H9 (cell line): ENCODE measurements at regions not wholly inside any gene's neighbourhood (a gene's known extent, or its start where the extent isn't known, plus 50 kb on each side); places are given as distances from the start of the nearest gene placed in this dataset.

ENCODE experiments used
- DNase-seq: peaks from one replicate; pipeline ENCODE4 v3.0.0-alpha.2; 2017
- H2AFZ ChIP-seq: one replicate; pipeline ENCODE4 v1.6.1; 2013; ENCODE audit warnings: mild to moderate bottlenecking, low read length, control low read depth, moderate library complexity
- H2AK5ac ChIP-seq: 2 replicates; pipeline ENCODE4 v1.6.1; 2013; ENCODE audit warnings: low read length, control low read depth, mixed read lengths; ENCODE audit not compliant: insufficient read length
- H2BK120ac ChIP-seq: one replicate; pipeline ENCODE4 v1.6.1; 2013; ENCODE audit warnings: low read depth, mild to moderate bottlenecking, low read length, control low read depth, inconsistent platforms; ENCODE audit not compliant: poor library complexity, severe bottlenecking
- H2BK12ac ChIP-seq: 2 replicates; pipeline ENCODE4 v1.6.1; 2013; ENCODE audit warnings: low read length, control low read depth, mixed read lengths, low read depth; ENCODE audit not compliant: insufficient read length
- H2BK15ac ChIP-seq: 2 replicates; pipeline ENCODE4 v1.6.1; 2013; ENCODE audit warnings: low read depth, low read length, control low read depth
- H2BK20ac ChIP-seq: one replicate; pipeline ENCODE4 v1.6.1; 2013; ENCODE audit warnings: low read depth, mild to moderate bottlenecking, low read length, control low read depth, inconsistent platforms; ENCODE audit not compliant: poor library complexity, severe bottlenecking
- H2BK5ac ChIP-seq: 2 replicates; pipeline ENCODE4 v1.6.1; 2013; ENCODE audit warnings: low read length, control low read depth, mixed read lengths; ENCODE audit not compliant: insufficient read length
- H3K14ac ChIP-seq: 2 replicates; pipeline ENCODE4 v1.6.1; 2013; ENCODE audit warnings: low read length, control low read depth; ENCODE audit not compliant: insufficient read depth
- H3K18ac ChIP-seq: 2 replicates; pipeline ENCODE4 v1.6.1; 2013; ENCODE audit warnings: low read depth, mild to moderate bottlenecking, mixed read lengths, low read length, control low read depth; ENCODE audit not compliant: insufficient read length
- H3K23ac ChIP-seq: 2 replicates; pipeline ENCODE4 v1.6.1; 2013; ENCODE audit warnings: low read length, control low read depth, mixed read lengths, low read depth; ENCODE audit not compliant: insufficient read length
- H3K23me2 ChIP-seq: 2 replicates; pipeline ENCODE4 v1.6.1; 2013; ENCODE audit warnings: low read depth, mild to moderate bottlenecking, mixed read lengths, low read length, control low read depth; ENCODE audit not compliant: insufficient read length, poor library complexity, severe bottlenecking
- H3K27ac ChIP-seq: 2 replicates; pipeline ENCODE4 v1.5.1; 2013; ENCODE audit warnings: low read length, control low read depth, mixed read lengths, low read depth; ENCODE audit not compliant: insufficient read length
- H3K27me3 ChIP-seq: 2 replicates; pipeline ENCODE4 v1.6.1; 2013; ENCODE audit warnings: low read length, control low read depth, inconsistent platforms; ENCODE audit not compliant: insufficient read depth
- H3K4ac ChIP-seq: 2 replicates; pipeline ENCODE4 v1.6.1; 2013; ENCODE audit warnings: low read depth, mild to moderate bottlenecking, control low read depth, inconsistent platforms, low read length, moderate library complexity
- H3K4me1 ChIP-seq: 2 replicates; pipeline ENCODE4 v1.6.1; 2013; ENCODE audit warnings: low read length, control low read depth, inconsistent platforms; ENCODE audit not compliant: insufficient read depth
- H3K4me2 ChIP-seq: 2 replicates; pipeline ENCODE4 v1.6.1; 2013; ENCODE audit warnings: low read length, control low read depth, mixed read lengths; ENCODE audit not compliant: insufficient read length, insufficient read depth
- H3K56ac ChIP-seq: 2 replicates; pipeline ENCODE4 v1.6.1; 2013; ENCODE audit warnings: low read depth, mild to moderate bottlenecking, mixed read lengths, low read length, control low read depth; ENCODE audit not compliant: insufficient read length
- H3K79me1 ChIP-seq: 2 replicates; pipeline ENCODE4 v1.6.1; 2013; ENCODE audit warnings: low read depth, mild to moderate bottlenecking, moderate library complexity, low read length, control low read depth, inconsistent platforms; ENCODE audit not compliant: insufficient read depth, poor library complexity, severe bottlenecking
- H3K79me2 ChIP-seq: 2 replicates; pipeline ENCODE4 v1.6.1; 2013; ENCODE audit warnings: low read length, control low read depth, inconsistent platforms; ENCODE audit not compliant: insufficient read depth
- H3K9ac ChIP-seq: 2 replicates; pipeline ENCODE4 v1.6.1; 2013; ENCODE audit warnings: low read length, control low read depth, mixed read lengths; ENCODE audit not compliant: insufficient read length; ENCODE audit errors: extremely low read depth
- H3K9me3 ChIP-seq: one replicate; pipeline ENCODE4 v1.6.1; 2013; ENCODE audit warnings: low read depth, low read length, inconsistent platforms; ENCODE audit not compliant: control insufficient read depth
- H3T11ph ChIP-seq: one replicate; pipeline ENCODE4 v1.6.1; 2013; ENCODE audit warnings: mild to moderate bottlenecking, low read length, control low read depth, inconsistent platforms
- H4K20me1 ChIP-seq: one replicate; pipeline ENCODE4 v1.6.1; 2013; ENCODE audit not compliant: control insufficient read depth, insufficient read length, insufficient read depth
- H4K5ac ChIP-seq: 2 replicates; pipeline ENCODE4 v1.6.1; 2013; ENCODE audit warnings: low read depth, mild to moderate bottlenecking, mixed read lengths, low read length, control low read depth; ENCODE audit not compliant: insufficient read length
- H4K8ac ChIP-seq: replicated peaks from 2 replicates; pipeline ENCODE4 v1.6.1; 2013; ENCODE audit warnings: low read length, control low read depth, mixed read lengths, low read depth; ENCODE audit not compliant: insufficient read length
- H4K91ac ChIP-seq: 2 replicates; pipeline ENCODE4 v1.6.1; 2013; ENCODE audit warnings: low read depth, mild to moderate bottlenecking, moderate library complexity, mixed read lengths, low read length, control low read depth; ENCODE audit not compliant: insufficient read length
- H3K27ac Mint-ChIP-seq, 3 experiments: 2 replicates in 2 of 3; 3 replicates in 1 of 3; pipeline ENCODE4 v1.8.0; 2020 to 2021; ENCODE audit warnings: mixed read lengths in 3 of 3, mild to moderate bottlenecking in 1 of 3, moderate library complexity in 1 of 3
- H3K27me3 Mint-ChIP-seq: 2 replicates; pipeline ENCODE4 v1.8.0; 2021; ENCODE audit warnings: low read depth, mild to moderate bottlenecking, moderate library complexity, mixed read lengths
- H3K36me3 Mint-ChIP-seq, 3 experiments: 2 replicates in 2 of 3; 3 replicates in 1 of 3; pipeline ENCODE4 v1.8.0; 2020 to 2021; ENCODE audit warnings: low read depth in 3 of 3, mixed read lengths in 3 of 3; ENCODE audit not compliant: insufficient read depth in 1 of 3
- H3K4me1 Mint-ChIP-seq, 2 experiments: 2 replicates each; pipeline ENCODE4 v1.8.0; 2020; ENCODE audit warnings: mixed read lengths in 2 of 2
- H3K4me3 Mint-ChIP-seq, 2 experiments: 2 replicates in 1 of 2; 3 replicates in 1 of 2; pipeline ENCODE4 v1.8.0; 2020 to 2021; ENCODE audit warnings: mild to moderate bottlenecking in 2 of 2, mixed read lengths in 2 of 2, moderate library complexity in 1 of 2
- H3K9me3 Mint-ChIP-seq, 2 experiments: 2 replicates in 1 of 2; 3 replicates in 1 of 2; pipeline ENCODE4 v1.8.0; 2020; ENCODE audit warnings: mild to moderate bottlenecking in 2 of 2, mixed read lengths in 2 of 2, moderate library complexity in 1 of 2
- WGBS: extraction: QIAGEN DNeasy Blood & Tissue Kit; methylation state at CpG from one replicate; pipeline ENCODE4 v1.1.7; 2013; ENCODE audit warnings: missing lambda C conversion rate, low lambda C conversion rate, mixed read lengths; ENCODE audit not compliant: insufficient read length; ENCODE audit errors: extremely low coverage; 5-methylcytosine and 5-hydroxymethylcytosine counted together
- TF ChIP-seq, protein P1 (sequence below): fragments of 200-600 bp; sonication (generic); conservative IDR thresholded peaks from 3 replicates; pipeline ENCODE4 v1.8.0; 2021; ENCODE audit warnings: antibody characterized with exemption, mild to moderate bottlenecking

DNA sequence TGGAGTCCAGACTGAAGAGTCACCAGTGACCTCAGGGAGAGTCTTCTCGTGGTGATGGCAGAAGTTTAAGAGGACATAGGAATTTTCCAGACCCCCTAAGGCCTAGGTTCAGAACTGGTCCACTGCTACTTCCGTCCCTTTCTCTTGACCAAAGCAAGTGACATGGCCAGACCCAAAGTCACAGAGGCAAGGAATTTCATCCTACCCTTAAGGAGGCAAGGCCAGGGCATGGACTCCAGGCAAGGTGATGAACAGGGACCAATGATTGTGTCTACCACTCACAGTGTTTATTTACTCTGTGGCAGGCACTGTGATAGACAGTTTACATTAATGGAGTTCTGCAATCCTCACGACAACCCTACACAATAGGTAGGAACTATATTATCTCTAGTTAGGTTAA, 265.1 kb downstream of the GLI2 start:
- no peaks in the 10 kb centered on the region for H4K20me1 ChIP-seq
- no peak overlapping the region for H2BK15ac ChIP-seq
- no peak overlapping the region for H4K5ac ChIP-seq
- H3K18ac ChIP-seq, result no peak overlapping the region
- H3K4me1 ChIP-seq, result peaks cover 11% of the 10 kb centered on the region; the same call in 1 of the 2 replicates
- no peaks in the 10 kb centered on the region for H3K23me2 ChIP-seq
- H4K8ac ChIP-seq, result no peak overlapping the region
- no peak overlapping the region for H3K27ac Mint-ChIP-seq
- H3K27me3 ChIP-seq, result no peaks in the 10 kb centered on the region
- no peak overlapping the region for H2BK120ac ChIP-seq
- H3K56ac ChIP-seq, result no peak overlapping the region
- no CpG with 5 or more reads among the region's 3 CpGs for WGBS
- no peak overlapping the region for H2BK5ac ChIP-seq
- no peak overlapping the region for H3K14ac ChIP-seq
- H3K23ac ChIP-seq, result no peak overlapping the region
- no peak overlapping the region for H3T11ph ChIP-seq
- no peaks in the 10 kb centered on the region for H3K36me3 Mint-ChIP-seq
- no peak overlapping the region for H2AFZ ChIP-seq
- TF ChIP-seq, protein P1, sequence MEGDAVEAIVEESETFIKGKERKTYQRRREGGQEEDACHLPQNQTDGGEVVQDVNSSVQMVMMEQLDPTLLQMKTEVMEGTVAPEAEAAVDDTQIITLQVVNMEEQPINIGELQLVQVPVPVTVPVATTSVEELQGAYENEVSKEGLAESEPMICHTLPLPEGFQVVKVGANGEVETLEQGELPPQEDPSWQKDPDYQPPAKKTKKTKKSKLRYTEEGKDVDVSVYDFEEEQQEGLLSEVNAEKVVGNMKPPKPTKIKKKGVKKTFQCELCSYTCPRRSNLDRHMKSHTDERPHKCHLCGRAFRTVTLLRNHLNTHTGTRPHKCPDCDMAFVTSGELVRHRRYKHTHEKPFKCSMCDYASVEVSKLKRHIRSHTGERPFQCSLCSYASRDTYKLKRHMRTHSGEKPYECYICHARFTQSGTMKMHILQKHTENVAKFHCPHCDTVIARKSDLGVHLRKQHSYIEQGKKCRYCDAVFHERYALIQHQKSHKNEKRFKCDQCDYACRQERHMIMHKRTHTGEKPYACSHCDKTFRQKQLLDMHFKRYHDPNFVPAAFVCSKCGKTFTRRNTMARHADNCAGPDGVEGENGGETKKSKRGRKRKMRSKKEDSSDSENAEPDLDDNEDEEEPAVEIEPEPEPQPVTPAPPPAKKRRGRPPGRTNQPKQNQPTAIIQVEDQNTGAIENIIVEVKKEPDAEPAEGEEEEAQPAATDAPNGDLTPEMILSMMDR, result no peak
- no peak overlapping the region for H3K27ac ChIP-seq
- H3K4me1 Mint-ChIP-seq, result peaks cover 15 to 16% of the 10 kb centered on the region in 2 experiments
- H4K91ac ChIP-seq, result no peak overlapping the region
- peaks cover 67% of the 10 kb centered on the region for H3K27me3 Mint-ChIP-seq
- H3K9me3 Mint-ChIP-seq, result no peaks in the 10 kb centered on the region; a peak in 3 of 5 replicates
- no peak overlapping the region for H2BK20ac ChIP-seq
- no peak overlapping the region for H3K9ac ChIP-seq
- H3K4me3 Mint-ChIP-seq, result no peak overlapping the region
- no peak overlapping the region for H3K4ac ChIP-seq
- H3K9me3 ChIP-seq, result no peaks in the 10 kb centered on the region
- DNase-seq, result no peak
- no peaks in the 10 kb centered on the region for H3K79me2 ChIP-seq
- H2AK5ac ChIP-seq, result no peak overlapping the region
- H3K4me2 ChIP-seq, result no peak overlapping the region
- H2BK12ac ChIP-seq, result no peak overlapping the region
- no peaks in the 10 kb centered on the region for H3K79me1 ChIP-seq
